HG03196 (cell line): ENCODE measurements at regions not wholly inside any gene's neighbourhood (a gene's known extent, or its start where the extent isn't known, plus 50 kb on each side); places are given as distances from the start of the nearest gene placed in this dataset.

Experiments
- ATAC-seq: cut with Tn5 transposase; IDR thresholded peaks from one replicate; pipeline ENCODE4 v1.9.1; 2021; ENCODE audit not compliant: unreplicated experiment

DNA sequence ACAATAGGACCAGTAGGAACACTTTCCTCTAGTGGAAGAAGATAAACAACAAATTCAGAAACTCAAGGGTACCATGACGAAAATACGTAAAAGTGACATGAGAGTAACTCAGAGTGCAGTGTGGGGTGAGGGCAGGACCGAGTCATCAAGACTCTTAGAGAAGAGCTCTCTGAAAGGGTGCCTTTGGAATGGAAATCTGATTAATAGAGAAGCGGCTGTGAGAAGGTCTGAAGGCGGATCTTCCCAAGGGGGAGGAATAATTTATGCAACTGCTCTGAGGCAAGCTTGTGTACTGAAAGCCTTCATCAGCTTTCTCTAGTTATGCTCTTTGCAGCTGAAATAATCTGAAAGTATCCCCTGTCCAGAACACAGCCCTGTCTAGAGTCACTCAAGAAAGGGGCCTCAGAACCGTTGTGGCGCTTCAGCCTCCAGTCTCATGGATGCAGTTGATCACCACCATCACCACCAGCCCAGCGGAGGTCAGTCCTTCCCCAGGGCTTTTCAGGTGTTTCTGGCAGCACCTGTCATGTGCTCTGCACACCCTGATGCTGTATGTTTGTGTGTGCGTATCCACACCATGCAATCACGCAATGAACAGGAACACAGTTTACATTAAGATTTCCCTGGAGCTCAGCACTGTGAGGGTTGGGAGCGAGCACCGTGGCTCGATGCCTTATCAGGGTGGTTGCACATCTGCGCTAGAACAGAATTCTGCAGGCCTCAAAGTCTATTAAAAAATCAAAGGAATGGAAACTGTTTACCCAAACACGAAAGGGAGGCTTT lies 396.5 kb downstream of the SMOC2 start:
- no peak for ATAC-seq

DNA sequence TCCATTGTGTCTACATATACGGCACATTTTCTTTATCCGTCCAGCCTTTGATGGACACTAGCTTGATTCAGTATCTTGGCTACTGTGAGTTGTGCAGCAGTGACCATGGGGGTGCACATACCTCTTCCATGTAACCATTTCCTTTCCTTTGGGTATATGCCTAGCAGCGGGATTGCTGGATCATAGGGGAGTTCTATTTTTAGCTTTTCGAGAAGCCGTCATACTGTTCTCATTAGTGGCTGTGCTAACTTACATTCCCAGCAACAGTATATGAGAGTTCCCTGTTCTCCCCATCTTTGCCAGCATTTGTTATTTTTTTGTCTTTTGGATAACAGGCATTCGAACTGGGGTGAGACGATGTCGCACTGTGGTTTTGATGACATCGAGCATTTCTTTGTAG lies 395.0 kb downstream of the SMOC2 start:
- no peak for ATAC-seq

DNA sequence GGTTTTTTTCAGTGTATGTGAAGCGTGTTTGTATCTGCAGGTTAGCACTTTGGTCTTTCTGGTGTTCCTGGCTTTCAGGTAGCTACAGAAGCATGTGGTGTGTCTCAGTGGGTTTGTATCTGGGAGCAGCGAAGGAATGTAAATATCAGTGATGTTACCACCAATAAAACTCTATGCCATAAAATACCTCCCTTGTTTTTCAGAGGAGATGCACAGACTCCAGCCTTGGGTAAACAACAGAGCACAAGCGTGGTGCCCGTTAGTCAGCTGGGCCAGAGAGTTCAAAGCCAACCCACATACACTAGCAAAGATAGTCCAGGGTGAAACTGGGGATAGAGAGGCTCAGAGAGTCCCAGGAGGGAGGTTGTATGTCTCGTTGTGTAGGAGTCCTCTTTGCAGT lies 393.8 kb downstream of the SMOC2 start:
- ATAC-seq: no peak

DNA sequence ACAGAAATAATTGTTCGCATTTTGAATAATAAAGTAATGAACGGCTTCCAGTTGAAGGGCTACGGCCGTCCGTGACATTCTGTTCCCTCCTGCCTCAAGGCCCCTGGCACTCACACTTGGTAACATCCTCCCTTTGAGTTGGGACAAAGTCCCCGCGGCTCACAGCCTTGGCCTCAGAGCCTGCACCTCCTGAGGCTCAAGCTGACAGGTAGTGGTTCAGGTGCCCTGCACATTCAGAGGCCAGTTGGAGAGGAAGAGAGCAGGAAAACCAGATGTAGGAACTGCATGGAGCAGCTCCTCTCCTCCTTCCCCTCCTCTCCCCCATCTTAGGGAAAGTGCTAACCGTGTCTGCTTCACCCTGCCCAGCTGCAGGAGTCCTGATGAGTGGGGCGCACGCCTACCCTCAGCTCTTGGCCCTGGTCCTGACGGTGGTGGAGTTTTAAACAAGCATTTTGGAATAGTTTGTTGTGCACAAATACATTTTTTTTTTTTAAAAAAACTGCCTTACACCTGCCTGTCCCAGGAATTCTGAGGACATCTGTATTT lies 393.1 kb downstream of the SMOC2 start:
- ATAC-seq: no peak

GRCh38 chr6:168828800-168829199 lies 387.8 kb downstream of the SMOC2 start:
- no peak for ATAC-seq

- no peak for ATAC-seq
Measured at GRCh38 chr6:168828035-168828434, 387.1 kb downstream of the SMOC2 start.

- ATAC-seq: no peak
Measured at GRCh38 chr6:168827586-168827871, 386.5 kb downstream of the SMOC2 start.

DNA sequence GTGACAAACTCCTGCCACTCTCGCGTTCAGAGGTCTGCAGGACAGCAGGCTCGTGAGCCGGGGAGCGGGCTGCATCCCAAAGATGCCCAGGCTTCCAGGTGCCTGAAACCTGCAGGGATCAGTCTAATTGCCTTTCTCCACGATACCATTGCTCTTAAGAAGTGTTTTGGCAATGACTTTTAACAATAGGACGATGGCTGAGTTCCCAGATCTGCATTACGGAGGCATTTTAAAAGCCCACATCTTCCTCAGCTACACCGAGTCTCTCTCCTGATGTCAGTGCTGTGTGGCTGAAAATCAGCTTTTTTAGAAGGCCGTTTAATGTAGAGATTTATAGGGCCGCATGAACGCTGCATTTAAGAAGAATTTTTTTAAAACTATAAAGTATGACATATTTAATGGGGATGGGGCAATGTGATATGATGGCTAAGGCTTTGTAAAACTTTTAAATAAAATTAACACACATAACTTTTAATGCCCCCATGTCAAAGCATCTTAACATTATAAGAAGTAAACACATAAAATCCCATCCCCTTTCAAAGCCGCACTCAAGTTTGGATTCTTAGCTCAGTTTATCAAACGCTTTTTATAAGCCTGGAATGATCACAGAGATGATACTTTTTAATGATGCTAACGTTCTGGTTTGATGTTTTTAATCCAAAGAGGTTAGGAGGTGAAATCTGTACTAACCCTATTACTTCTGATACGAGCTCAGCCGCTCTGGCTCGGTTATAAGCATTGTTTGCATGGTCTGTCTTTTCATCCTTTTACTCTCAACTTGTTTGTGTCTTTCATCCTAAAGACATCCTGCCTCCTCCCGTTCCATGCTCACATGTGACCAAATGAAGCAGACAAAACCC lies 386.0 kb downstream of the SMOC2 start:
- ATAC-seq: no peak

- ATAC-seq: no peak
Measured at GRCh38 chr6:168826078-168826390, 385.1 kb downstream of the SMOC2 start.

DNA sequence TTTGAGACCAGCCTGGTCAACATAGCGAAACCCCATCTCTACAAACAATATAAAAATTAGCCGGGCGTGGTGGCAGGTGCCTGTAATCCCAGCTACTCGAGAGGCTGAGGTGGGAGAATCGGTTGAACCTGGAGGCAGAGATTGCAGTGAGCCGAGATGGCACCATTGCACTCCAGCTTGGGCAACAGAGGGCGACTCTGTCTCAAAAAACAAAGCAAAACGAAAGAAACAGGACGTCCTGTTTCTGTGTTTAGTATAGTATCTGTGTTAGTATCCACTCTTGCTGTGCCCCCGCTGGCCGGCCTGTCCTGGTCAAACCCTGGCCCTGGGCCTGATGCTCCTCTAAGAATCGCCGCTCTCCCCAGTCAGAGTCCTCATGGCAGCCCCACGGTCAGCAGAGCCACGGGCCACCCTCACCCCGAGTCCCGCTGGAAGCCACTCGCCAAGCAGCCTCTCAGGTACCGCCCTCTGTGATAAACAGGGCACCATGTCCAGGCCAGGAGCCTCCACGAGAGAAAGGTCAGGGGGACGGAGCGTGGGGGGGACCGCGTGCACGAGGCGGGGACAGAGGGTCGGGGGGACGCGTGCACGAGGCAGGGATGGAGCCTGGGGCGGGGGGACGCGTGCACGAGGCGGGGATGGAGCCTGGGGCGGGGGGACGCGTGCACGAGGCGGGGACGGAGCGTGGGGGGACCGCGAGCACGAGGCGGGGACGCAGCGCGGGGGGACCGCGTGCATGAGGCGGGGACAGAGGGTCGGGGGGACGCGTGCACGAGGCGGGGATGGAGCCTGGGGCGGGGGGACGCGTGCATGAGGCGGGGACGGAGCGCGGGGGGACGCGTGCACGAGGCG lies 384.5 kb downstream of the SMOC2 start:
- no peak for ATAC-seq

DNA sequence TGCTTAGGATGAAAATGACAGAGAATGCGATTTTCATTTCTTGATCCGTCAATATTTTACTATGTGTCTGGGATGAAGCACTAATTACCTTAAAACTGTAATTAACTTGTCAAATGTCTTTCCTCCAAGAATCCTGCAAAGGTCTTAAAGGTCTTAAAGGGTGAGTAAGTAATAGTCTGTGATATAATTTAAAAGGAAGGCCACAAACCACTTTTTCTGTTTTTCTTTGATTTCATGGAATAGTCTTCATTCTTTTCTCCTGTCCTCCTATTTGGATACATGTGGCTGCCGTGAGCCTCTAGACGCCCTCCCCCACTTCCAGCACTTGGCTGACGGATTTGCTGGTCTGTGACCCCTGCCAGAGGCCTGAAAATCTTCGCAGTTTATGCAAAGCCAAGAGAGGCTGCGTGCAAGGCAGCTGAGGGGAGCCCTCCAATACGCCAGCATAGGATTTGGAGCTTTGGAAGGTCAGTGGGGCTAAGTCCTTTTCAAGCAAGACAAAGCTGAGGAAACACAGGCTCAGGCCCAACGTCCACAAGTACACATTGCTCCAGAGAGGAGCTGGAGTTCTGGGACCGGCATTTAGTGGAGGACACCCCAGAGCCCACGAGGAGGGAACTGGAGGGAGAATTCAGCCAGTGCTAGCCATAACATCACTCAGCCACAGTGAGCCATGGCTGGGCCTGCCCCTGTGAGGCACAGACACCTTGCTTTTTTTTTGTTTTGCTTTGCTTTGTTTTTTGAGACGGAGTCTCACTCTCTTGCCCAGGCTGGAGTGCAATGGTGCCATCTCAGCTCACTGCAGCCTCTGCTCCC lies 382.6 kb downstream of the SMOC2 start:
- ATAC-seq: no peak

DNA sequence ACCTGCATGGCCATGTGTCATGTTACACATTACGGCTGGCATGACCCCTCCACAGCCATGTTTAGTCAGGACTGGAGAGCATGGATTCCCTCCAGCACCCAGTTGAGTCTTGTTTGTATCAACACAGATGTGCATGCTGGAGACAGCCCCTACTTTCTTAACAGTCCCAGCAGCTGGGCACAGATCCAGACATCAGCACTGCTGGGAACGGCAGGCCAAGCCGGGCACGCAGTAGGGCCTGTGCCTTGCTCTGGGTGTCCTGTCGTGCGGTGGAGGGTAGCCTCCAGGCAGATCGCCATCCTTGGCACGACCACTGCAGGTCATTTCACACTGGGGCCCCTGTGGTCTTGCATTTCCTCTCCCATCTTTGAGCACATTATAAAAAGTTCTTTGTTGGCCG lies 381.4 kb downstream of the SMOC2 start:
- ATAC-seq: no peak

DNA sequence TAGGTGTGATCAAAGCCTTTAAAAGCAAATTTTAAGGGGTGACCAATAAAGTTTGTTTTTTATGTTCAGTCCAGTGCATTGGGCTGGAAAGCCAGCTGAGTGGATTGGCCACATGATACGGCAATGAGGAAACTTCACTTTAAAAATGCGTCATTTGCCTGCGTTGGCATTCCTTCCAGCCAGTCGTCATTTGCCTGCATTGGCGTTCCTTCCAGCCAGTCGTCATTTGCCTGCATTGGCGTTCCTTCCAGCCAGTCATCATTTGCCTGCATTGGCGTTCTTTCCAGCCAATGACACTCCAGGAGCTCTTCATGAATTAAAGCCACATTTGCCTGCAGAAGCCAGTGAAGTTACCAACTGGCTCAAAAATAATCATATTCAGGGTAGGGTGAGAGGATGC lies 378.6 kb downstream of the SMOC2 start:
- ATAC-seq: no peak

- ATAC-seq: no peak
Measured at GRCh38 chr6:168817558-168818159, 376.7 kb downstream of the SMOC2 start.

DNA sequence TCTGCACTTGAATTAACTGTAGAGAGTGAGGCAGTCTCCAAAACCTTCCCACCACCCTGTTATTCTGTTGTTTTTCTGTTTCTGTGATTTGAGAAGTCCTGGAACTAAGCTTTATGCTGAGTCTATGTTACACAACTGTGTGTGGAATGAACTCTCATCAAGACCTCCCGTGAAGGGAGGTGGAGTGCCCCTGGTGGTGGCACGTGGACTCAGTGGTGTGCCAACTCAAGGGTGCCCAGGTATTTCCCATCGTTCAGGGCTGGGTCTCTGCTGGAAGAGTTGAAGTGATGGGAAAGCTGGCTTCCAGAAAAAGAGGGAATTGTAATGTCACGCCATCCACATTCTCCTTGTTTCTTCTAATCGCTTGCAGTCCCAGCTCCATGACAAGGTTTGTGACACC lies 374.2 kb downstream of the SMOC2 start:
- ATAC-seq: no peak

GRCh38 chr6:168808232-168808631 lies 367.2 kb downstream of the SMOC2 start:
- no peak for ATAC-seq

DNA sequence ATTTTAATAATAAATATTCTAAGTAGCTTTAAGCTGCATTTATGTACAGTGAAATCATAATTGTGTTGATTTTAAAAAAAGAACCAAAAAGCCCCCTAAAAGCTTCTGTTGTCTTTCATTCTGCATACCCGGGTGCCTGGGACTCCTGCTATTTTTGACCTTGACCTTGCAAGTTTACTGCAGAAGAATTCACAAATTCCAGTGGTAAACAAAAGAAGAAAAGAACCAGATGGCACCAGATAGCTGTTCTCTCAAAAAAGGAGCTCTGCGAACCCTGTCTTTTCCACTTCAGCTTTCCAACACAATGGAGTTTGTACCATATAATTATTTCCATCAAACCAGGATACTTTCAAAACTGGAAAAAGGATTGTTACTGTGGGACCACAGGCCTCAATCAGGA lies 363.3 kb downstream of the SMOC2 start:
- ATAC-seq: no peak

DNA sequence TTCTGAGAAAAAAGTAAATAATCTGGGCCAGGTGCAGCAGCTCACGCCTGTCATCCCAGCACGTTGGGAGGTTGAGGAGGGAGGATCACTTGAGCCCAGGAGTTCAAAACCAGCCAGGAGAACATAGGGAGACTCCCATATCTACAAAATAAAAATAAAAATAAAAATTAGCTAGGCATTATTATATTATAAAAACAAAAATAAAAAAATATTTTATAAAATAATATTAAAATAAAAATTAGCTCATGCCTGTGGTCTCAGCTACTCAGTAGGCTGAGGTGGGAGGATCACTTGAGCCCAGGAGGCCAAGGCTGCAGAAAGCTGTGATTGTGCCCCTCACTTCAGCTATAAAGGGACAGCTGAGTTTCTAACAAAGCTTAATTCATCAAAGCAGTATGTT lies 362.9 kb downstream of the SMOC2 start:
- ATAC-seq: no peak

- no peak for ATAC-seq
Measured at GRCh38 chr6:168799067-168799466, 358.1 kb downstream of the SMOC2 start.

- no peak for ATAC-seq
Measured at GRCh38 chr6:168796106-168796505, 355.1 kb downstream of the SMOC2 start.
